Common myeloid progenitor, CD34-positive (primary cell): ENCODE measurements at regions not wholly inside any gene's neighbourhood (a gene's known extent, or its start where the extent isn't known, plus 50 kb on each side); places are given as distances from the start of the nearest gene placed in this dataset.

Experiments used
- CTCF ChIA-PET: fragments of 350-600 bp; sonication (Branson Sonifier 250); formaldehyde crosslinking; loops from one replicate; lab custom pipeline; 2021; ENCODE audit warnings: antibody characterized with exemption; lab: Charles Lee
- POLR2A ChIA-PET: fragments of 350-600 bp; sonication (Branson Sonifier 250); formaldehyde crosslinking; loops from one replicate; lab custom pipeline; 2021; ENCODE audit warnings: antibody characterized with exemption; lab: Charles Lee
- DNase-seq, 3 donors: peaks; one replicate each; pipeline versions ENCODE4 v3.0.0 to v3.0.0-alpha.2; 2013
- H3K27ac ChIP-seq, 2 experiments: 1 replicate in 1 of 2; 2 replicates in 1 of 2; pipeline ENCODE4 v1.7.0; 2013; ENCODE audit warnings: inconsistent platforms in 2 of 2, low read length in 2 of 2, mild to moderate bottlenecking in 2 of 2, low read depth in 1 of 2, moderate library complexity in 1 of 2; ENCODE audit not compliant: severe bottlenecking in 2 of 2, insufficient read depth in 1 of 2, poor library complexity in 1 of 2
- H3K27me3 ChIP-seq, 5 experiments: replicated peaks in 2 of 5; 1 replicate in 3 of 5; 2 replicates in 2 of 5; pipeline versions ENCODE4 v1.6.1 to v1.7.0; 2013; ENCODE audit warnings: low read length in 4 of 5, mild to moderate bottlenecking in 2 of 5, moderate library complexity in 2 of 5, inconsistent platforms in 1 of 5; ENCODE audit not compliant: insufficient read depth in 5 of 5, control insufficient read depth in 4 of 5
- H3K36me3 ChIP-seq, 4 experiments: 1 replicate in 2 of 4; 2 replicates in 2 of 4; pipeline versions ENCODE4 v1.6.1 to v1.7.0; 2013; ENCODE audit warnings: low read length in 3 of 4, control low read depth in 1 of 4, mild to moderate bottlenecking in 1 of 4; ENCODE audit not compliant: control insufficient read depth in 4 of 4, insufficient read depth in 4 of 4
- H3K4me1 ChIP-seq, 4 experiments: 1 replicate in 3 of 4; 2 replicates in 1 of 4; pipeline versions ENCODE4 v1.6.1 to v1.7.1; 2013; ENCODE audit warnings: low read length in 3 of 4, mild to moderate bottlenecking in 3 of 4, control low read depth in 1 of 4, inconsistent platforms in 1 of 4, moderate library complexity in 1 of 4; ENCODE audit not compliant: control insufficient read depth in 4 of 4, insufficient read depth in 4 of 4; ENCODE audit errors: control extremely low read depth in 1 of 4
- H3K4me3 ChIP-seq, 7 experiments: 1 replicate in 4 of 7; 2 replicates in 3 of 7; pipeline versions ENCODE4 v1.5.1 to v1.7.0; 2013; ENCODE audit warnings: mild to moderate bottlenecking in 7 of 7, low read length in 6 of 7, moderate library complexity in 6 of 7, inconsistent platforms in 2 of 7, low read depth in 2 of 7, control low read depth in 1 of 7; ENCODE audit not compliant: insufficient read depth in 4 of 7, control insufficient read depth in 1 of 7; ENCODE audit errors: extremely low read depth in 1 of 7
- H3K9me3 ChIP-seq, 5 experiments: 1 replicate in 4 of 5; 2 replicates in 1 of 5; pipeline versions ENCODE4 v1.6.1 to v1.7.1; 2013; ENCODE audit warnings: low read length in 4 of 5, mild to moderate bottlenecking in 2 of 5, inconsistent platforms in 1 of 5, low read depth in 1 of 5, moderate library complexity in 1 of 5; ENCODE audit not compliant: control insufficient read depth in 4 of 5, insufficient read depth in 2 of 5; ENCODE audit errors: control extremely low read depth in 1 of 5
- WGBS: methylation state at CpG from one replicate; pipeline ENCODE4 v1.1.5; 2013; ENCODE audit not compliant: insufficient coverage; 5-methylcytosine and 5-hydroxymethylcytosine counted together

GRCh38 chr6:144989319-144990107, 704.4 kb downstream of the UTRN start:
- Histone ChIP-seq H3K27ac (no peak overlapping the region), H3K36me3 (no peaks in the 10 kb centered on the region), H3K9me3 (peaks cover 0 to 1% (median 0%) of the 10 kb centered on the region in 5 experiments), H3K4me1 (peaks cover 0 to 11% (median 3%) of the 10 kb centered on the region in 4 experiments), H3K27me3 (no peaks in the 10 kb centered on the region), H3K4me3 (no peak overlapping the region)
- 18% methylated on average over 4 of the region's 5 CpGs for WGBS
- CTCF ChIA-PET, result no interaction called here
- POLR2A ChIA-PET, result no interaction called here
- peak in 2 of 3 donors; percentile 4 to 17 for DNase-seq

GRCh38 chr6:144990784-144991183, 705.6 kb downstream of the UTRN start:
- Histone ChIP-seq H3K27ac (no peak overlapping the region), H3K4me3 (no peak overlapping the region), H3K36me3 (no peaks in the 10 kb centered on the region), H3K27me3 (no peaks in the 10 kb centered on the region), H3K9me3 (peaks cover 0 to 1% (median 0%) of the 10 kb centered on the region in 5 experiments), H3K4me1 (peaks cover 0 to 11% (median 3%) of the 10 kb centered on the region in 4 experiments)
- POLR2A ChIA-PET, result no interaction called here
- DNase-seq, result peak; percentile 52 to 86 (median 69)
- 20% methylated on average over 1 of the region's 3 CpGs for WGBS
- CTCF ChIA-PET, result interaction anchor here (1.8 kb wide), 1 partner anchor 37 kb away, joined by 4 read pairs; no protein-coding TSS in a partner anchor

GRCh38 chr6:144993870-144994269, 708.7 kb downstream of the UTRN start:
- Histone ChIP-seq H3K27ac (no peak overlapping the region), H3K27me3 (no peaks in the 10 kb centered on the region), H3K36me3 (no peaks in the 10 kb centered on the region), H3K9me3 (peaks cover 0 to under 1% (median 0%) of the 10 kb centered on the region in 5 experiments), H3K4me1 (peaks cover 0 to 11% (median 3%) of the 10 kb centered on the region in 4 experiments), H3K4me3 (no peak overlapping the region)
- ChIA-PET POLR2A (no interaction called here), CTCF (no interaction called here)
- 96% methylated on average over 3 of the region's 3 CpGs for WGBS
- DNase-seq, result no peak

- ChIA-PET POLR2A (no interaction called here), CTCF (no interaction called here)
- no peaks in the 10 kb centered on the region for H3K27me3 ChIP-seq
- H3K9me3 ChIP-seq, result peaks cover 0 to 4% (median 0%) of the 10 kb centered on the region in 5 experiments
- no peak for DNase-seq
- no peak overlapping the region for H3K4me3 ChIP-seq
- H3K27ac ChIP-seq, result no peak overlapping the region
- H3K4me1 ChIP-seq, result no peaks in the 10 kb centered on the region
- no peaks in the 10 kb centered on the region for H3K36me3 ChIP-seq
- 100% methylated on average over 1 of the region's 3 CpGs for WGBS
Observed at GRCh38 chr6:144997996-144998395, 712.9 kb downstream of the UTRN start.

GRCh38 chr6:144999127-144999526, 714.0 kb downstream of the UTRN start:
- DNase-seq, result no peak
- POLR2A ChIA-PET, result no interaction called here
- Histone ChIP-seq H3K27ac (no peak overlapping the region), H3K4me3 (no peak overlapping the region), H3K36me3 (no peaks in the 10 kb centered on the region), H3K4me1 (no peaks in the 10 kb centered on the region), H3K27me3 (no peaks in the 10 kb centered on the region), H3K9me3 (peaks cover 0 to 4% (median 0%) of the 10 kb centered on the region in 5 experiments)
- CTCF ChIA-PET, result no interaction called here
- WGBS, result no CpG with 5 or more reads among the region's 1 CpG

- H3K27me3 ChIP-seq, result no peaks in the 10 kb centered on the region
- no peak for DNase-seq
- ChIA-PET POLR2A (no interaction called here), CTCF (no interaction called here)
- H3K4me1 ChIP-seq, result no peaks in the 10 kb centered on the region
- no CpG with 5 or more reads among the region's 2 CpGs for WGBS
- H3K4me3 ChIP-seq, result no peak overlapping the region
- no peaks in the 10 kb centered on the region for H3K36me3 ChIP-seq
- H3K9me3 ChIP-seq, result peaks cover 0 to 4% (median 0%) of the 10 kb centered on the region in 5 experiments
- no peak overlapping the region for H3K27ac ChIP-seq
Observed at GRCh38 chr6:145003145-145003544, 718.0 kb downstream of the UTRN start.

GRCh38 chr6:145006914-145007313, 721.8 kb downstream of the UTRN start:
- no peaks in the 10 kb centered on the region for H3K4me1 ChIP-seq
- ChIA-PET CTCF (no interaction called here), POLR2A (no interaction called here)
- no peak overlapping the region for H3K4me3 ChIP-seq
- DNase-seq, result no peak
- H3K9me3 ChIP-seq, result no peaks in the 10 kb centered on the region
- no peaks in the 10 kb centered on the region for H3K27me3 ChIP-seq
- H3K36me3 ChIP-seq, result no peaks in the 10 kb centered on the region
- WGBS, result 94% methylated on average over 4 of the region's 6 CpGs
- no peak overlapping the region for H3K27ac ChIP-seq
